BE2C (cell line): ENCODE measurements at regions not wholly inside any gene's neighbourhood (a gene's known extent, or its start where the extent isn't known, plus 50 kb on each side); places are given as distances from the start of the nearest gene placed in this dataset.
"Not testable (repeated sequence)": the region's sequence is repeated elsewhere in the genome, so short reads cannot be mapped to it uniquely, and the experiment has no call there.

Source experiments
- DNase-seq: peaks from one replicate; pipeline ENCODE4 v3.0.0-alpha.2; 2020
- H3K27me3 ChIP-seq: fragments of 250-450 bp; sonication (Bioruptor Pico); 2 replicates; pipeline ENCODE4 v1.5.1; 2020; ENCODE audit warnings: mild to moderate bottlenecking
- H3K36me3 ChIP-seq: fragments of 250-450 bp; sonication (Bioruptor Pico); 2 replicates; pipeline ENCODE4 v1.5.1; 2020; ENCODE audit warnings: mild to moderate bottlenecking
- H3K4me1 ChIP-seq: fragments of 250-450 bp; sonication (Bioruptor Pico); 2 replicates; pipeline ENCODE4 v1.5.1; 2020
- H3K4me3 ChIP-seq: 2 replicates; pipeline ENCODE4 v1.5.1; 2011; ENCODE audit warnings: low read depth, low read length
- H3K9me3 ChIP-seq: fragments of 250-450 bp; sonication (Bioruptor Pico); 2 replicates; pipeline ENCODE4 v1.5.1; 2020
- TF ChIP-seq, protein P1 (sequence below): IDR thresholded peaks from 2 replicates; pipeline ENCODE4 v1.5.1; 2012; ENCODE audit warnings: mild to moderate bottlenecking, low read depth, low read length

- Histone ChIP-seq H3K36me3 (no peaks in the 10 kb centered on the region), H3K4me1 (no peaks in the 10 kb centered on the region), H3K27me3 (peaks cover 8% of the 10 kb centered on the region), H3K9me3 (no peaks in the 10 kb centered on the region), H3K4me3 (no peak overlapping the region)
- no peak for DNase-seq
- TF ChIP-seq, protein P1, sequence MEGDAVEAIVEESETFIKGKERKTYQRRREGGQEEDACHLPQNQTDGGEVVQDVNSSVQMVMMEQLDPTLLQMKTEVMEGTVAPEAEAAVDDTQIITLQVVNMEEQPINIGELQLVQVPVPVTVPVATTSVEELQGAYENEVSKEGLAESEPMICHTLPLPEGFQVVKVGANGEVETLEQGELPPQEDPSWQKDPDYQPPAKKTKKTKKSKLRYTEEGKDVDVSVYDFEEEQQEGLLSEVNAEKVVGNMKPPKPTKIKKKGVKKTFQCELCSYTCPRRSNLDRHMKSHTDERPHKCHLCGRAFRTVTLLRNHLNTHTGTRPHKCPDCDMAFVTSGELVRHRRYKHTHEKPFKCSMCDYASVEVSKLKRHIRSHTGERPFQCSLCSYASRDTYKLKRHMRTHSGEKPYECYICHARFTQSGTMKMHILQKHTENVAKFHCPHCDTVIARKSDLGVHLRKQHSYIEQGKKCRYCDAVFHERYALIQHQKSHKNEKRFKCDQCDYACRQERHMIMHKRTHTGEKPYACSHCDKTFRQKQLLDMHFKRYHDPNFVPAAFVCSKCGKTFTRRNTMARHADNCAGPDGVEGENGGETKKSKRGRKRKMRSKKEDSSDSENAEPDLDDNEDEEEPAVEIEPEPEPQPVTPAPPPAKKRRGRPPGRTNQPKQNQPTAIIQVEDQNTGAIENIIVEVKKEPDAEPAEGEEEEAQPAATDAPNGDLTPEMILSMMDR: no peak
These were observed 254.4 kb downstream of the KTN1 start for GRCh38 chr14:55834390-55834789.

GRCh38 chr14:55835985-55836384, 256.0 kb downstream of the KTN1 start:
- H3K27me3 ChIP-seq: peaks cover 8% of the 10 kb centered on the region
- H3K9me3 ChIP-seq: no peaks in the 10 kb centered on the region
- no peak for DNase-seq
- TF ChIP-seq, protein P1: no peak
- H3K4me1 ChIP-seq: peaks cover 2% of the 10 kb centered on the region
- H3K36me3 ChIP-seq: no peaks in the 10 kb centered on the region
- H3K4me3 ChIP-seq: no peak overlapping the region

DNA sequence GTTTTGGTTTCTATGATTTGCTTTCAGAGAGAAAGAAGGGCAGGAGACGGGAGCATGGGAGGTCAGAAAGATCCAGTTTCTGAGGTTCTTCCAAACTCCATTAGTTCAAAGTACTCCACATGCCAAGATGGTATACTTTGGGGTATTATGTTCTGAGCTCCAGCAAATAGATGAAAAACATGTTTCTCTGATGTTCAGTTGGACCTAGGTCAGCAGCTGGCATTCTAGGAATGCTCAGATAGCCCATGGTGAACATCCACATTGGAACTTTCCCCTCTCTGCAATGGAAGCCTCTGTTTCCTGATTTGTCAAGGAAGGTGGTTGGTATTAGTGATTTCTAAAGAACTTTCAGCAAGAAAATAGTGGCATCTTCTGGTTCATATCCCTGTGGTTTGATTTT, 257.5 kb downstream of the KTN1 start:
- DNase-seq: no peak
- H3K4me3 ChIP-seq: no peak overlapping the region
- H3K4me1 ChIP-seq: peaks cover 6% of the 10 kb centered on the region
- H3K27me3 ChIP-seq: peaks cover 8% of the 10 kb centered on the region
- TF ChIP-seq, protein P1: no peak
- H3K36me3 ChIP-seq: no peaks in the 10 kb centered on the region
- H3K9me3 ChIP-seq: no peaks in the 10 kb centered on the region

- Histone ChIP-seq H3K27me3 (peaks cover 8% of the 10 kb centered on the region; the same call in 1 of the 2 replicates), H3K9me3 (no peaks in the 10 kb centered on the region), H3K4me1 (peaks cover 6% of the 10 kb centered on the region), H3K4me3 (no peak overlapping the region), H3K36me3 (no peaks in the 10 kb centered on the region)
- no peak for DNase-seq
- TF ChIP-seq, protein P1: no peak
These were observed 258.6 kb downstream of the KTN1 start for GRCh38 chr14:55838529-55839052.

GRCh38 chr14:55839301-55839947, 259.4 kb downstream of the KTN1 start:
- not testable (repeated sequence) for H3K4me3 ChIP-seq, H3K4me1 ChIP-seq, H3K27me3 ChIP-seq, H3K36me3 ChIP-seq, DNase-seq, H3K9me3 ChIP-seq

GRCh38 chr14:55840821-55841220, 260.8 kb downstream of the KTN1 start:
- no peak overlapping the region for H3K4me3 ChIP-seq
- H3K27me3 ChIP-seq: peaks cover 8% of the 10 kb centered on the region; the same call in 1 of the 2 replicates
- H3K9me3 ChIP-seq: no peaks in the 10 kb centered on the region
- H3K36me3 ChIP-seq: no peaks in the 10 kb centered on the region
- H3K4me1 ChIP-seq: peaks cover 6% of the 10 kb centered on the region
- TF ChIP-seq, protein P1: no peak
- DNase-seq: no peak
